Subcutaneous abdominal adipose tissue (tissue), 5 donors: ENCODE measurements at regions not wholly inside any gene's neighbourhood (a gene's known extent, or its start where the extent isn't known, plus 50 kb on each side); places are given as distances from the start of the nearest gene placed in this dataset.

ENCODE experiments used
- H3K27ac ChIP-seq: one replicate; pipeline ENCODE4 v1.7.0; 2013; ENCODE audit warnings: low read depth, mild to moderate bottlenecking, inconsistent platforms, low read length, moderate library complexity
- H3K27me3 ChIP-seq, 5 donors: one replicate each; pipeline ENCODE4 v1.7.0; 2013; ENCODE audit warnings: low read length in 5 of 5, inconsistent platforms in 1 of 5; ENCODE audit not compliant: control insufficient read depth in 5 of 5, insufficient read depth in 4 of 5
- H3K36me3 ChIP-seq, 5 donors: one replicate each; pipeline ENCODE4 v1.7.0; 2013; ENCODE audit warnings: low read length in 5 of 5; ENCODE audit not compliant: control insufficient read depth in 5 of 5, insufficient read depth in 5 of 5
- H3K4me1 ChIP-seq, 5 donors: one replicate each; pipeline ENCODE4 v1.7.0; 2013; ENCODE audit warnings: low read length in 5 of 5, mild to moderate bottlenecking in 3 of 5, moderate library complexity in 1 of 5; ENCODE audit not compliant: control insufficient read depth in 5 of 5, insufficient read depth in 5 of 5
- H3K4me3 ChIP-seq, 5 donors: one replicate each; pipeline ENCODE4 v1.7.0; 2013; ENCODE audit warnings: low read length in 5 of 5, low read depth in 1 of 5
- H3K9ac ChIP-seq, 5 donors: one replicate each; pipeline ENCODE4 v1.7.0; 2013; ENCODE audit warnings: low read length in 5 of 5, mild to moderate bottlenecking in 4 of 5, moderate library complexity in 3 of 5
- H3K9me3 ChIP-seq, 5 donors: one replicate each; pipeline ENCODE4 v1.7.0; 2013; ENCODE audit warnings: low read length in 5 of 5; ENCODE audit not compliant: control insufficient read depth in 5 of 5
- donor health status: healthy.
- donor health status: healthy.
- donor health status: healthy.
- donor health status: healthy.
- donor health status: healthy.

DNA sequence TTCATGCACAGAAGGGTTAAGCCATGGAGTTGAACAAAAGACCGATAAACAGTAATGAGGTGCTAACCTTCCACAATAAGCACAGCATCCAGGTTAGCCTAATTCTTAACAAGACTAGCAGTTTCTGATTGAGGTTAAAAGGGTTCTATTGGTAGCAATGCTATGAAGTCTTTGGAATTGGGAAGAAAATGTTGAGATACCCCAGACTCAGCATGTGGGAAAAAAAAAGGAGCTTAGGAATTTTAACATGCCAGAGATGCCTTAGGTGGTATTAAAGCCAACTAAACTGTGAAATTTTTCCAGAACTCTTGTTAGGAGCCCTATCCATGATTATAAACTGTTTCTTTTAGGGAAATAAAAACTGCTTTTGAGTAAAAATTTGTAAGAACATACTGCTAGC lies 391.7 kb downstream of the GABRG1 start:
- no peaks in the 10 kb centered on the region for H3K36me3 ChIP-seq
- H3K9me3 ChIP-seq = no peaks in the 10 kb centered on the region
- H3K27ac ChIP-seq = no peak overlapping the region
- H3K27me3 ChIP-seq = no peaks in the 10 kb centered on the region
- no peak overlapping the region for H3K9ac ChIP-seq
- no peak overlapping the region for H3K4me3 ChIP-seq
- H3K4me1 ChIP-seq = no peaks in the 10 kb centered on the region

DNA sequence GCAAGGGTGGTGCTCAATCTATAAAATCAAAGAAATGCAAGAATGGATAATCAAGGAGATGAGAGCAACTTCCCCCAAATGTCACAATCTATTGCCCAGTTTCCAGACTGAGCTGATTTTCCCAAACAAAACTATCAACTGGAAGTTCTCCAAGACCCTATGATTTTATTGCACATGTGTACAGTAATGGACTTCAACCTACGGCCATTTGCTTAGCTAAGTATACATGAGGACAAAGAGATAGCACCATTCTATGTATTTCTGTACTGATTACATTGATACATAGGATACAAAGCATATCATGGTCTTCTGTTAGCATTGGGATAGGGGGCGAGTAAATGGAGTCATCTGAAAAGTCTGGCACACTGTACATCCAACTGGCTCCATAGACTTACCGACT lies 407.8 kb downstream of the GABRG1 start:
- Histone ChIP-seq H3K9ac (no peak overlapping the region), H3K27ac (no peak overlapping the region), H3K9me3 (peaks cover 0 to 8% (median 3%) of the 10 kb centered on the region in 5 donors), H3K4me3 (no peak overlapping the region), H3K36me3 (no peaks in the 10 kb centered on the region), H3K27me3 (no peaks in the 10 kb centered on the region), H3K4me1 (no peaks in the 10 kb centered on the region)

DNA sequence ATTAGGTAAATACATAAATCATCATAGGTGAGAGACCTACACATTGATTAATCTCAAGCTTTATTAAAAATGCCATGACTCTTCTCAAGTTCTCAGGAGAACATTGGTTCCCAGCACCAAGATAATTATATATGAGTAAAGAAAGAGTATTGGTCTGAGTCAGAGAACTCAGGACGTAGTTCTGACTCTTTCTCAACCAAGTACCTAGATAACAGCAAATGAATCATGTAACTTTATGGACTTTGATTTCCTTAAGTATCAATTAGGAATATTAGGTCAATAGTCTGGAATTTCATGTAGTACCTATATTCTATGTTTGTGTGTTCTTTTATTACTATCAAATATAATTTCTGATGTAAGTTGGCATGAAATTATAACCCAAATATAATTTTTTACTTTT lies 409.9 kb downstream of the GABRG1 start:
- no peaks in the 10 kb centered on the region for H3K27me3 ChIP-seq
- no peak overlapping the region for H3K9ac ChIP-seq
- H3K27ac ChIP-seq = no peak overlapping the region
- peaks cover 0 to 5% (median 3%) of the 10 kb centered on the region in 5 donors for H3K9me3 ChIP-seq
- no peaks in the 10 kb centered on the region for H3K4me1 ChIP-seq
- H3K4me3 ChIP-seq = no peak overlapping the region
- no peaks in the 10 kb centered on the region for H3K36me3 ChIP-seq

DNA sequence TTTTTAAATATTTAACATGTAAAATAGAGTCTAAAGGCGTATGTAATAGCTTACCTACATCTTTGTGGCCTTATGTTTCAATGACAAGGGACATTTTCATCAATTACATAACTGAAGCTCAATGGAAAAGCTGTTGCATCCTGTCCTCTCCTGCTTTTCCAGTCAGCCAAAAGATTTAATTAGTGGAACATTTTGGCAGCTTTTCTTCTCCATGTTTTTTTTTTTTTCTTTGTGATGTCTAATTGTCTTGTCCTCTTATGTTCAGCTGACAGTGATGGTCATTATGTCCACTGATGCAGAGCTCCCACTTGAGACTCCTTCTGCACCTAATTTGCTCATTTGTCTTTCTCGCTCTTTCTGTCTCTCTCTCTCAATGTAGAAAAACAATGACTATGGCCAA lies 422.2 kb downstream of the GABRG1 start:
- H3K27ac ChIP-seq = no peak overlapping the region

DNA sequence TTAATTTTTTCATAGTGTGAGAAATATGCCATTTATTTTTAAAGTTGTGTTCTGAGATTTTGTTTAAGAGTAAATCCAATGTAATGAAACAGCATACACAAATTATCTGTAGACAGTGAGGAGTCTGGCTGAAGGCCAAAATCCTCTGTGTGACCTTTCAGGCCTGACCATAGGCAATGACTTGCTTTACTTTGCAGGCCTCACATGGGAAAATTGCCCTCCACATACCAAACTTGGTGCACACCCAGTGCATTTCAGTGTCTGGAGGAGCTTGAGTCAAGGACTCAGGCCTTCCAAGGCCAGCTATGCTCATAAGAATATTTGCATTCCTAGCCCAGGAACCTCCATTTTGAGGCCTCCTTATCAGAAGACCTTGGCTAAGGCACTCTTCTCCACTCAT lies 430.1 kb downstream of the GABRG1 start:
- Histone ChIP-seq H3K36me3 (no peaks in the 10 kb centered on the region), H3K9me3 (no peaks in the 10 kb centered on the region), H3K27me3 (no peaks in the 10 kb centered on the region), H3K27ac (no peak overlapping the region), H3K4me3 (no peak overlapping the region), H3K4me1 (no peaks in the 10 kb centered on the region), H3K9ac (no peak overlapping the region)

More for the DNA sequence above, 422.2 kb downstream of the GABRG1 start:
- Histone ChIP-seq H3K9ac (no peak overlapping the region), H3K9me3 (no peaks in the 10 kb centered on the region), H3K4me1 (no peaks in the 10 kb centered on the region), H3K27me3 (no peaks in the 10 kb centered on the region), H3K36me3 (no peaks in the 10 kb centered on the region), H3K4me3 (no peak overlapping the region)

DNA sequence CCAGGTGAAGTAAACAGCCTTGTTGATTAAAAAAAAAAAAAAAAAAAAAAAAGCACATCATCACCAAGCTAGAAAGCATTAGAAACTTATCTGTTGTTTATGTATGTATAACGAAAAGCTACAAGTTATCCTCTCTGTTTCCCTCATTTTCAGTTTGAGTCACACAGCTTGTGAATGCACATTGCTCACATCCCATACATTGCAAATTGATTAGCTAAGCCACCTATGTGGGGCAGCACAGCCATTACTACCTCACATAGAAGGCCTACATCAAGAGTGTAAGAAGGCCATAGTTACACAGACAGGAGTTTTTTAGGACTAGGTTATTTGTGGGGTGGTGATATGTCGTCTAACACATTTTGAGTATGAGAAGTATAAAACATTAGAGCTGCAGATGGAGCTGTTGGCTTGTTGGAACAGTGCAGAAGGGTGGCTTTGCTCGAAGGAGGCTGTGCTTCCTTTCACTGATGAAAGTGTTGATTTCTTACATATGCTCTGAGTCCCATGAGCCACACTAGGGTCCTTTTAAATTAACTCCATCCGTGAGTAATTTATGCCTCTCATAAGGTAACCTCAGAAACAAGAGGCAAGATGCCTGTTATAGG lies 431.6 kb downstream of the GABRG1 start:
- Histone ChIP-seq H3K9me3 (no peaks in the 10 kb centered on the region), H3K9ac (no peak overlapping the region)

DNA sequence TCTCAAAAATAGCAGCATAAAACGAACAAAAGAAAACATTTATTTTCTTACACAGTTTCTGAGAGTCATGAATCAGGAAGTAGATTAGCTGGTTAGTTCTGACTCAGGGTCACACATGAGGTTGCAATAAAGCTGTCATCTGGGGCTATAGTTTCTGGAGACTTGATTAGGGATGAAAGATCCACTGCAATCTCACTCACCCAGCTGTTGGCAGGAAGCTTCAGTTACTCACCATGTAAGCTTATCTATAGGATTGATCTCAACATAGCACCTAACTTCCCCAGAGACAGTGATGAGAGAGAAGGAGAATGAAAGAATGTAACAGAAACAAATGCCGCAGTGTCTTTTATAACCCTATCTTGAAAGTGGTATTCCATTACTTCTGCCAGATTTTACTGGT lies 435.5 kb downstream of the GABRG1 start:
- Histone ChIP-seq H3K36me3 (no peaks in the 10 kb centered on the region), H3K27me3 (no peaks in the 10 kb centered on the region), H3K4me3 (no peak overlapping the region), H3K9ac (no peak overlapping the region), H3K4me1 (no peaks in the 10 kb centered on the region), H3K27ac (no peak overlapping the region), H3K9me3 (no peaks in the 10 kb centered on the region)

More for the DNA sequence above, 431.6 kb downstream of the GABRG1 start:
- H3K4me3 ChIP-seq = no peak overlapping the region
- no peaks in the 10 kb centered on the region for H3K27me3 ChIP-seq
- H3K27ac ChIP-seq = no peak overlapping the region
- no peaks in the 10 kb centered on the region for H3K36me3 ChIP-seq
- H3K4me1 ChIP-seq = no peaks in the 10 kb centered on the region

DNA sequence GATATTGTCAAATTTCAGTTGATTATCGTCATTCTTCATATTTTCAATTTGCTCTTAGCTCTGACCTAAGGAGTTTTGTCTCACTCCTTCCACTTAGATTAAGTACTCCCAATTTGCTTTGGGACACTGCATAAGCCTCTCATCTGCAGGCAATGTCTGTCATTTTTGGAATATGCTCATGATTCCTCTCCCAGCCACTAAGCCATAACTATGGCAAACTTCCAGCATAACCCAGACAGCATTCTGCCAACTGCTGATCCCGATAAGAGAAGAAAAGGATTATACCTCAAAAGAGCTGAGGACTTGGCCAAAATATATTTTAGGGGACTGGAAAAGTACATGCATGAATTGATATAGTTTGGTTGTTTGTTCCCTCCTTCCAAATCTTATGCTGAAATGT lies 444.4 kb downstream of the GABRG1 start:
- Histone ChIP-seq H3K36me3 (no peaks in the 10 kb centered on the region), H3K27ac (no peak overlapping the region), H3K9ac (no peak overlapping the region), H3K4me1 (no peaks in the 10 kb centered on the region), H3K27me3 (peaks cover 0 to 3% (median 0%) of the 10 kb centered on the region in 5 donors), H3K4me3 (no peak overlapping the region), H3K9me3 (peaks cover 0 to 2% (median 0%) of the 10 kb centered on the region in 5 donors)

DNA sequence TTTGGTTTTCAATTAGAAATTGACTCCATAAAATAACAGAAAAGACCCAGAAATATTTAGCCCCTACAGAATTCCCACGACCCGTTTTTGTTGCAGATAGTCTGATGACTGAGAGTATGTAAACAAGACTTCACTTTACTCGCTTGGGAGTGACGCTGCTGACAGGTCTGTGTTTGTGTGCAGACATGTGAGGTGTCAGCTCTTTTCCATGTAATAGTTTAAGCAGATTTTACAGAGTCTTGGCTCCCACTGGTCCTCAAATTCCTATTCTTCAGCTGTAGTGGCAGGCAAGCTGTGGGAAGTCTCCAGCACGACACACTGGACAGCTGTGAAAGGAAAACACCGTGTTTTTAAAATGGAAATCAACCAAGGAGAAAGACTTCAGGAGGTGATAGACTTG lies 455.7 kb downstream of the GABRG1 start:
- Histone ChIP-seq H3K36me3 (no peaks in the 10 kb centered on the region), H3K9ac (no peak overlapping the region), H3K4me3 (no peak overlapping the region), H3K4me1 (peaks cover 0 to under 1% (median 0%) of the 10 kb centered on the region in 5 donors), H3K27ac (no peak overlapping the region), H3K9me3 (no peaks in the 10 kb centered on the region), H3K27me3 (no peaks in the 10 kb centered on the region)

DNA sequence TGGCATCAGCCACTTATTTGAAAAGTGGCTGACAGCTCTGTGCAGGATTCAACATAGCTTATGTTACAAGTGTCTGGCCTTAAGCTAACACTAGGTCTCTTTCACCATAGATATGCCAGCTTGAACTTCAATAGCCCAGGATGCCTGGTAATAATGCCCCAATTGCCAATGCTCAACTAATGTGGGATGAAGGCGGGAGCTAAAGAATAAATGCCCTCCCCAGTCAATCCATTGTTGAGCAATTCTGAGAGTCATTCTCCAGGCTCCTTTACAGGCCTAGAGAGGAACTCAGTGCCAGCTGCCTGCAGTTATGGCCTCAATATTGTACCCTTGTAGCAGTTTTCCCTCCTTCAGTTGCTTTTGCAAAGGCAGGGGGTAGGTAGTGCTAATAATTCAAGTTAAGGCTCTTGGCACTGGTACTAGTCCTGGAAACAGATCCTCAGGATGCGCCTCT lies 460.2 kb downstream of the GABRG1 start:
- Histone ChIP-seq H3K4me1 (peaks cover 0 to 3% (median 0%) of the 10 kb centered on the region in 5 donors), H3K36me3 (no peaks in the 10 kb centered on the region), H3K27me3 (no peaks in the 10 kb centered on the region)

More for the DNA sequence above, 460.2 kb downstream of the GABRG1 start:
- Histone ChIP-seq H3K4me3 (no peak overlapping the region), H3K9ac (no peak overlapping the region), H3K9me3 (no peaks in the 10 kb centered on the region), H3K27ac (no peak overlapping the region)
